Vagina (tissue), 2 donors: ENCODE measurements at regions not wholly inside any gene's neighbourhood (a gene's known extent, or its start where the extent isn't known, plus 50 kb on each side); places are given as distances from the start of the nearest gene placed in this dataset.

Experiments used
- DNase-seq, 2 donors: peaks; one replicate each; pipeline ENCODE4 v3.0.0-alpha.2; 2017; ENCODE audit errors: extremely low spot score in 2 of 2
- H3K27ac ChIP-seq: fragments of 200-600 bp; sonication (generic); one replicate; pipeline ENCODE4 v1.5.1; 2019
- H3K27me3 ChIP-seq: fragments of 200-600 bp; sonication (generic); one replicate; pipeline ENCODE4 v1.5.1; 2019
- H3K36me3 ChIP-seq, 2 donors: fragments of 200-600 bp; sonication (generic); one replicate each; pipeline ENCODE4 v1.5.1; 2017 to 2019
- H3K4me1 ChIP-seq: fragments of 200-600 bp; sonication (generic); one replicate; pipeline ENCODE4 v1.5.1; 2019
- H3K4me3 ChIP-seq, 2 donors: fragments of 200-600 bp; sonication (generic); 1 replicate in 1 of 2; 2 replicates in 1 of 2; pipeline ENCODE4 v1.5.1; 2016 to 2019
- H3K9me3 ChIP-seq: fragments of 200-600 bp; sonication (generic); one replicate; pipeline ENCODE4 v1.5.1; 2019
- POLR2A ChIP-seq, 2 donors: fragments of 450-650 bp; IDR thresholded peaks; one replicate each; pipeline ENCODE4 v1.6.1; 2017; ENCODE audit warnings: antibody characterized with exemption in 2 of 2, mild to moderate bottlenecking in 2 of 2, moderate library complexity in 2 of 2
- POLR2AphosphoS5 ChIP-seq, 2 donors: sonication (generic); formaldehyde crosslinking; IDR thresholded peaks; one replicate each; pipeline ENCODE4 v1.9.0; 2017; ENCODE audit warnings: antibody characterized with exemption in 2 of 2, mild to moderate bottlenecking in 2 of 2, low read depth in 1 of 2; ENCODE audit not compliant: insufficient read depth in 1 of 2
- intact Hi-C: fragments of 100-400 bp; cut with DNase I; formaldehyde crosslinking; loops from one replicate; pipeline ENCODE4 v1.15.1; 2023
- TF ChIP-seq, protein P1 (sequence below), 3 experiments: fragments of 450-650 bp in 2 of 3; fragments of 200-600 bp in 1 of 3; sonication (generic) in 1 of 3; IDR thresholded peaks; one replicate each; pipeline ENCODE4 v1.5.1; 2017 to 2019; ENCODE audit warnings: antibody characterized with exemption in 3 of 3, mild to moderate bottlenecking in 2 of 3, moderate library complexity in 2 of 3

- H3K4me1 ChIP-seq = no peaks in the 10 kb centered on the region
- H3K27me3 ChIP-seq = no peaks in the 10 kb centered on the region
- intact Hi-C loops = no loop called here
- H3K27ac ChIP-seq = no peak overlapping the region
- DNase-seq = no peak
- no peaks in the 10 kb centered on the region for H3K9me3 ChIP-seq
- no peaks in the 10 kb centered on the region for H3K36me3 ChIP-seq
- H3K4me3 ChIP-seq = no peak overlapping the region
- no peak for TF ChIP-seq POLR2AphosphoS5 (IDR thresholded peaks at IDR 0.05; ENCODE audit: insufficient read depth in 1 of 2, low read depth in 1 of 2)
- no peak for TF ChIP-seq POLR2A (IDR thresholded peaks at IDR 0.05)
- TF ChIP-seq, protein P1, sequence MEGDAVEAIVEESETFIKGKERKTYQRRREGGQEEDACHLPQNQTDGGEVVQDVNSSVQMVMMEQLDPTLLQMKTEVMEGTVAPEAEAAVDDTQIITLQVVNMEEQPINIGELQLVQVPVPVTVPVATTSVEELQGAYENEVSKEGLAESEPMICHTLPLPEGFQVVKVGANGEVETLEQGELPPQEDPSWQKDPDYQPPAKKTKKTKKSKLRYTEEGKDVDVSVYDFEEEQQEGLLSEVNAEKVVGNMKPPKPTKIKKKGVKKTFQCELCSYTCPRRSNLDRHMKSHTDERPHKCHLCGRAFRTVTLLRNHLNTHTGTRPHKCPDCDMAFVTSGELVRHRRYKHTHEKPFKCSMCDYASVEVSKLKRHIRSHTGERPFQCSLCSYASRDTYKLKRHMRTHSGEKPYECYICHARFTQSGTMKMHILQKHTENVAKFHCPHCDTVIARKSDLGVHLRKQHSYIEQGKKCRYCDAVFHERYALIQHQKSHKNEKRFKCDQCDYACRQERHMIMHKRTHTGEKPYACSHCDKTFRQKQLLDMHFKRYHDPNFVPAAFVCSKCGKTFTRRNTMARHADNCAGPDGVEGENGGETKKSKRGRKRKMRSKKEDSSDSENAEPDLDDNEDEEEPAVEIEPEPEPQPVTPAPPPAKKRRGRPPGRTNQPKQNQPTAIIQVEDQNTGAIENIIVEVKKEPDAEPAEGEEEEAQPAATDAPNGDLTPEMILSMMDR (IDR thresholded peaks at IDR 0.05) = no peak
Observed at GRCh38 chr5:156135531-156135930, 191.4 kb upstream of the SGCD start.

GRCh38 chr5:156137071-156137869 is 189.7 kb upstream of the SGCD start:
- H3K27me3 ChIP-seq = no peaks in the 10 kb centered on the region
- no peak for DNase-seq
- H3K4me3 ChIP-seq = no peak overlapping the region
- H3K27ac ChIP-seq = no peak overlapping the region
- H3K9me3 ChIP-seq = no peaks in the 10 kb centered on the region
- no peaks in the 10 kb centered on the region for H3K36me3 ChIP-seq
- intact Hi-C loops = no loop called here
- TF ChIP-seq POLR2AphosphoS5 (IDR thresholded peaks at IDR 0.05; ENCODE audit: insufficient read depth in 1 of 2, low read depth in 1 of 2) (no peak), POLR2A (IDR thresholded peaks at IDR 0.05) (no peak)
- TF ChIP-seq, protein P1 (IDR thresholded peaks at IDR 0.05) = no peak
- H3K4me1 ChIP-seq = no peaks in the 10 kb centered on the region

GRCh38 chr5:156142867-156143266 is 184.1 kb upstream of the SGCD start:
- Histone ChIP-seq H3K27ac (no peak overlapping the region), H3K36me3 (no peaks in the 10 kb centered on the region), H3K27me3 (no peaks in the 10 kb centered on the region), H3K9me3 (no peaks in the 10 kb centered on the region), H3K4me3 (no peak overlapping the region), H3K4me1 (no peaks in the 10 kb centered on the region)
- TF ChIP-seq, protein P1 (IDR thresholded peaks at IDR 0.05) = no peak
- TF ChIP-seq POLR2AphosphoS5 (IDR thresholded peaks at IDR 0.05; ENCODE audit: insufficient read depth in 1 of 2, low read depth in 1 of 2) = no peak
- TF ChIP-seq POLR2A (IDR thresholded peaks at IDR 0.05) = no peak
- intact Hi-C loops = no loop called here
- DNase-seq = no peak

DNA sequence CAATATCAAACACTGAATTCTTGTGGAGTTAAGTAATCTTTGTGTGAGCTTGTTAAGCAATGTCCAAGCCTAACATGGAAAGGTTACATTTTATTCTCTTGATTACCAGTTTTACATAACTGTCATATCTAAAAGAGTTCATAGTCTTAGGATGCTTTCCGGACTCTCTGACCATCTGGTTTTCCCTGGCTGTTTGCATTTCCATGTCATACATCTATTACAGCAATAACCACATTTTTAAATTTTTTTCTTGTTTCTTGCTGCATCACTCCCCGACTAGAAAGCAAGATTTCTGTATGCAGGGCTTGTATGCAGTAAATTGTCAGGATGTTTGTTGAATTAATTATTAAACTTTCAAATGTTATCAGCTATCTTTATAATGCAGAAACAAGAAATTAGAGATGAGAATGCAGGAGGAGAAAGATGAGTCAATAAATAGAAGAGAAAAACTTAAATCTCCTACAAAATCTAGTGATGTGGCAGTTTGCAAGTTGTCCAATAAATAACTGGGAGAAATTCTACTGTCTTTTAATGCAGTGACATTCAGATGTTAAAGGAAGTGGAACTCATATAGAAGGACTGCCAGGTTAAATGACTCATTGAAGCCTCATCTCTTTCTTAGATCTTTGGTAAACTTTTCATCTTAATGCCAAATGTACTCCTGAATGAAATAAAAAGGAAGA is 179.6 kb upstream of the SGCD start:
- TF ChIP-seq, protein P1 (IDR thresholded peaks at IDR 0.05) = no peak
- no peak for TF ChIP-seq POLR2AphosphoS5 (IDR thresholded peaks at IDR 0.05; ENCODE audit: insufficient read depth in 1 of 2, low read depth in 1 of 2)
- DNase-seq = no peak
- intact Hi-C loops = no loop called here

GRCh38 chr5:156147944-156148285 is 179.0 kb upstream of the SGCD start:
- intact Hi-C loops = no loop called here
- TF ChIP-seq, protein P1 (IDR thresholded peaks at IDR 0.05) = no peak
- TF ChIP-seq POLR2A (IDR thresholded peaks at IDR 0.05) (no peak), POLR2AphosphoS5 (IDR thresholded peaks at IDR 0.05; ENCODE audit: insufficient read depth in 1 of 2, low read depth in 1 of 2) (no peak)

More for the DNA sequence above, 179.6 kb upstream of the SGCD start:
- H3K4me3 ChIP-seq = no peak overlapping the region
- no peaks in the 10 kb centered on the region for H3K27me3 ChIP-seq
- H3K27ac ChIP-seq = no peak overlapping the region
- H3K9me3 ChIP-seq = no peaks in the 10 kb centered on the region
- no peaks in the 10 kb centered on the region for H3K36me3 ChIP-seq
- H3K4me1 ChIP-seq = no peaks in the 10 kb centered on the region

More at GRCh38 chr5:156147944-156148285, 179.0 kb upstream of the SGCD start:
- Histone ChIP-seq H3K27me3 (no peaks in the 10 kb centered on the region), H3K4me3 (no peak overlapping the region), H3K4me1 (no peaks in the 10 kb centered on the region), H3K27ac (no peak overlapping the region), H3K9me3 (no peaks in the 10 kb centered on the region), H3K36me3 (no peaks in the 10 kb centered on the region)
- no peak for DNase-seq
